GM12874 (cell line): ENCODE measurements at regions not wholly inside any gene's neighbourhood (a gene's known extent, or its start where the extent isn't known, plus 50 kb on each side); places are given as distances from the start of the nearest gene placed in this dataset.

Experiments
- CTCF ChIP-seq: IDR thresholded peaks from 2 replicates; pipeline ENCODE4 v1.5.1; 2011; ENCODE audit warnings: low read depth, mild to moderate bottlenecking, control low read depth, low read length, moderate library complexity; ENCODE audit not compliant: insufficient read depth

- no peak for TF ChIP-seq CTCF
Measured at GRCh38 chrX:1741816-1742394, 127.0 kb downstream of the ASMT start.

- no peak for TF ChIP-seq CTCF
Measured at GRCh38 chrX:1743105-1743504, 128.2 kb downstream of the ASMT start.

- TF ChIP-seq CTCF: no peak
Measured at GRCh38 chrX:1743663-1744062, 128.8 kb downstream of the ASMT start.

GRCh38 chrX:1748408-1748807, 133.5 kb downstream of the ASMT start:
- no peak for TF ChIP-seq CTCF

- no peak for TF ChIP-seq CTCF
Measured at GRCh38 chrX:1749499-1749898, 134.6 kb downstream of the ASMT start.

GRCh38 chrX:1750267-1750666, 135.4 kb downstream of the ASMT start:
- no peak for TF ChIP-seq CTCF

- no peak for TF ChIP-seq CTCF
Measured at GRCh38 chrX:1751781-1752180, 136.9 kb downstream of the ASMT start.

GRCh38 chrX:1754077-1754476, 139.2 kb downstream of the ASMT start:
- no peak for TF ChIP-seq CTCF
